ENCODE measurements at regions not wholly inside any gene's neighbourhood (a gene's known extent, or its start where the extent isn't known, plus 50 kb on each side); places are given as distances from the start of the nearest gene placed in this dataset.

GRCh38 chr12:13505224-13505623 is 308.7 kb downstream of the EMP1 start:
- no peak for DNase-seq (ENCODE audit: low read depth, low spot score)
- POLR2A ChIA-PET: no interaction called here
- Histone ChIP-seq H3K9me3 (ENCODE audit: control insufficient read depth, insufficient read depth, low read depth, low read length) (no peaks in the 10 kb centered on the region), H3K36me3 (ENCODE audit: control insufficient read depth, insufficient read depth, low read length) (no peaks in the 10 kb centered on the region), H3K4me1 (ENCODE audit: control insufficient read depth, insufficient read depth, low read length) (no peaks in the 10 kb centered on the region), H3K27me3 (ENCODE audit: control insufficient read depth, insufficient read depth, low read length) (no peaks in the 10 kb centered on the region), H3K4me3 (ENCODE audit: low read depth in 2 of 2, low read length in 2 of 2) (no peak overlapping the region), H3K27ac (ENCODE audit: low read length) (no peak overlapping the region)
- in situ Hi-C loops (cut with HindIII; ENCODE audit: low pct_unique_long_range_greater_than_20kb, low sequenced_read_pairs) (no loop called here), intact Hi-C loops (cut with micrococcal nuclease; ENCODE audit: unreplicated experiment) (no loop called here)
- no peak for TF ChIP-seq SIN3A (IDR thresholded peaks at IDR 0.05; ENCODE audit: borderline replicate concordance, insufficient read depth, low read depth, low read length)
- TF ChIP-seq CTCF (IDR thresholded peaks at IDR 0.05): no peak
- no peak for TF ChIP-seq REST (IDR thresholded peaks at IDR 0.05; ENCODE audit: insufficient read depth in 1 of 2, low read depth in 2 of 2, low read length in 1 of 2)
- TF ChIP-seq POLR2AphosphoS5 (IDR thresholded peaks at IDR 0.05; ENCODE audit: low read depth, low read length): no peak
- no peak for TF ChIP-seq TCF7L2 (IDR thresholded peaks at IDR 0.05; ENCODE audit: low read depth, low read length)
- CTCF ChIA-PET: no interaction called here
- BruUV-seq (replicated peaks): no TSS peak
- no peak for ATAC-seq

GRCh38 chr12:13504736-13505135 is 308.2 kb downstream of the EMP1 start:
- CTCF ChIA-PET: no interaction called here
- H3K9me3 ChIP-seq (ENCODE audit: control insufficient read depth, insufficient read depth, low read depth, low read length): no peaks in the 10 kb centered on the region
- in situ Hi-C loops (cut with HindIII; ENCODE audit: low pct_unique_long_range_greater_than_20kb, low sequenced_read_pairs) (no loop called here), intact Hi-C loops (cut with micrococcal nuclease; ENCODE audit: unreplicated experiment) (no loop called here)
- no peaks in the 10 kb centered on the region for H3K36me3 ChIP-seq (ENCODE audit: control insufficient read depth, insufficient read depth, low read length)
- no TSS peak for BruUV-seq (replicated peaks)
- H3K27me3 ChIP-seq (ENCODE audit: control insufficient read depth, insufficient read depth, low read length): no peaks in the 10 kb centered on the region
- no peak for ATAC-seq
- POLR2A ChIA-PET: no interaction called here
- no peak overlapping the region for H3K27ac ChIP-seq (ENCODE audit: low read length)
- no peak overlapping the region for H3K4me3 ChIP-seq (ENCODE audit: low read depth in 2 of 2, low read length in 2 of 2)
- no peaks in the 10 kb centered on the region for H3K4me1 ChIP-seq (ENCODE audit: control insufficient read depth, insufficient read depth, low read length)
- DNase-seq (ENCODE audit: low read depth, low spot score): no peak
- TF ChIP-seq TCF7L2 (IDR thresholded peaks at IDR 0.05; ENCODE audit: low read depth, low read length) (no peak), POLR2AphosphoS5 (IDR thresholded peaks at IDR 0.05; ENCODE audit: low read depth, low read length) (no peak), SIN3A (IDR thresholded peaks at IDR 0.05; ENCODE audit: borderline replicate concordance, insufficient read depth, low read depth, low read length) (no peak), CTCF (IDR thresholded peaks at IDR 0.05) (no peak), REST (IDR thresholded peaks at IDR 0.05; ENCODE audit: insufficient read depth in 1 of 2, low read depth in 2 of 2, low read length in 1 of 2) (no peak)

Data from Panc1 (cell line).